Activated CD8-positive, alpha-beta T cell treated with anti-CD3 and anti-CD28 coated beads for 36 hours (primary cell): ENCODE measurements at regions not wholly inside any gene's neighbourhood (a gene's known extent, or its start where the extent isn't known, plus 50 kb on each side); places are given as distances from the start of the nearest gene placed in this dataset.

ENCODE experiments used
- ATAC-seq: fragments of 200-7000 bp; cut with Tn5 transposase; one replicate; pipeline ENCODE4 v1.10.0; 2021; ENCODE audit warnings: mild to moderate bottlenecking, moderate library complexity
- CTCF ChIA-PET: fragments of 350-600 bp; sonication (Branson Sonifier 250); formaldehyde crosslinking; loops from one replicate; lab custom pipeline; 2021; ENCODE audit warnings: antibody characterized with exemption; lab: Charles Lee
- POLR2A ChIA-PET: fragments of 350-600 bp; sonication (Branson Sonifier 250); formaldehyde crosslinking; loops from one replicate; lab custom pipeline; 2021; ENCODE audit warnings: antibody characterized with exemption; lab: Charles Lee
- DNase-seq: peaks from one replicate; pipeline ENCODE4 v3.0.0-alpha.2; 2020
- H3K27ac Mint-ChIP-seq: one replicate; pipeline ENCODE4 v1.8.0; 2021; ENCODE audit warnings: mild to moderate bottlenecking, mixed read lengths
- H3K27me3 Mint-ChIP-seq: one replicate; pipeline ENCODE4 v1.8.0; 2021; ENCODE audit warnings: mixed read lengths
- H3K36me3 Mint-ChIP-seq: one replicate; pipeline ENCODE4 v1.8.0; 2021; ENCODE audit warnings: low read depth, mixed read lengths
- H3K4me1 Mint-ChIP-seq: one replicate; pipeline ENCODE4 v1.8.0; 2021; ENCODE audit warnings: low read depth, mixed read lengths
- H3K4me3 Mint-ChIP-seq: one replicate; pipeline ENCODE4 v1.8.0; 2021; ENCODE audit warnings: mild to moderate bottlenecking, moderate library complexity, mixed read lengths
- H3K9me3 Mint-ChIP-seq: one replicate; pipeline ENCODE4 v1.8.0; 2021; ENCODE audit warnings: mixed read lengths
- CTCF ChIP-seq: fragments of 200-600 bp; IDR thresholded peaks from one replicate; pipeline ENCODE4 v1.8.0; 2022; ENCODE audit warnings: antibody characterized with exemption, mild to moderate bottlenecking
- intact Hi-C: fragments of 100-400 bp; cut with micrococcal nuclease; formaldehyde crosslinking; loops from one replicate; pipeline ENCODE4 v1.10.0; 2022

- H3K27me3 Mint-ChIP-seq = peaks cover 22% of the 10 kb centered on the region
- no peak for TF ChIP-seq CTCF
Observed at GRCh38 chr20:37598575-37599342, 71.1 kb upstream of the BLCAP start.

GRCh38 chr20:37598100-37598543 lies 70.4 kb upstream of the BLCAP start:
- peaks cover 20% of the 10 kb centered on the region for H3K27me3 Mint-ChIP-seq
- no peaks in the 10 kb centered on the region for H3K9me3 Mint-ChIP-seq
- intact Hi-C loops = no loop called here
- ChIA-PET CTCF (interaction anchor here (1.1 kb wide), 1 partner anchor 17 kb away, joined by 3 read pairs; no protein-coding TSS in a partner anchor), POLR2A (no interaction called here)
- ATAC-seq = no peak
- H3K27ac Mint-ChIP-seq = no peak overlapping the region
- no peak for TF ChIP-seq CTCF
- no peak for DNase-seq
- no peaks in the 10 kb centered on the region for H3K36me3 Mint-ChIP-seq
- no peaks in the 10 kb centered on the region for H3K4me1 Mint-ChIP-seq
- H3K4me3 Mint-ChIP-seq = no peak overlapping the region

More at GRCh38 chr20:37598575-37599342, 71.1 kb upstream of the BLCAP start:
- ChIA-PET CTCF (interaction anchor here (0.6 to 1.1 kb wide), 2 partner anchors 16 to 121 kb away, joined by 3 read pairs; no protein-coding TSS in a partner anchor), POLR2A (no interaction called here)
- intact Hi-C loops = no loop called here
- no peaks in the 10 kb centered on the region for H3K4me1 Mint-ChIP-seq
- ATAC-seq (no peak), DNase-seq (no peak)
- H3K27ac Mint-ChIP-seq = no peak overlapping the region
- H3K36me3 Mint-ChIP-seq = no peaks in the 10 kb centered on the region
- H3K9me3 Mint-ChIP-seq = no peaks in the 10 kb centered on the region
- no peak overlapping the region for H3K4me3 Mint-ChIP-seq

GRCh38 chr20:37596890-37597536 lies 69.3 kb upstream of the BLCAP start:
- ATAC-seq (no peak), DNase-seq (no peak)
- peaks cover 22% of the 10 kb centered on the region for H3K27me3 Mint-ChIP-seq
- H3K27ac Mint-ChIP-seq = no peak overlapping the region
- CTCF ChIA-PET = no interaction called here
- no peaks in the 10 kb centered on the region for H3K4me1 Mint-ChIP-seq
- POLR2A ChIA-PET = no interaction called here
- no peak overlapping the region for H3K4me3 Mint-ChIP-seq
- no peaks in the 10 kb centered on the region for H3K9me3 Mint-ChIP-seq
- intact Hi-C loops = no loop called here
- TF ChIP-seq CTCF = no peak
- H3K36me3 Mint-ChIP-seq = no peaks in the 10 kb centered on the region

GRCh38 chr20:37596168-37596567 lies 68.5 kb upstream of the BLCAP start:
- Mint-ChIP-seq H3K4me3 (no peak overlapping the region), H3K9me3 (no peaks in the 10 kb centered on the region), H3K4me1 (no peaks in the 10 kb centered on the region), H3K27ac (no peak overlapping the region), H3K27me3 (peaks cover 25% of the 10 kb centered on the region), H3K36me3 (no peaks in the 10 kb centered on the region)
- ATAC-seq (no peak), DNase-seq (no peak)
- TF ChIP-seq CTCF = no peak
- CTCF ChIA-PET = no interaction called here
- POLR2A ChIA-PET = no interaction called here
- intact Hi-C loops = no loop called here

- H3K4me3 Mint-ChIP-seq = no peak overlapping the region
- H3K27ac Mint-ChIP-seq = no peak overlapping the region
- POLR2A ChIA-PET = no interaction called here
- intact Hi-C loops = no loop called here
- H3K4me1 Mint-ChIP-seq = no peaks in the 10 kb centered on the region
- ATAC-seq (no peak), DNase-seq (no peak)
- no peak for TF ChIP-seq CTCF
- peaks cover 15% of the 10 kb centered on the region for H3K27me3 Mint-ChIP-seq
- H3K9me3 Mint-ChIP-seq = no peaks in the 10 kb centered on the region
- H3K36me3 Mint-ChIP-seq = no peaks in the 10 kb centered on the region
- CTCF ChIA-PET = interaction anchor here (1.3 kb wide), 1 partner anchor 30 kb away, joined by 3 read pairs; no protein-coding TSS in a partner anchor
Observed at GRCh38 chr20:37593710-37594109, 66.0 kb upstream of the BLCAP start.
